HG03521 (cell line): ENCODE measurements at regions not wholly inside any gene's neighbourhood (a gene's known extent, or its start where the extent isn't known, plus 50 kb on each side); places are given as distances from the start of the nearest gene placed in this dataset.
A peak's percentile ranks its signal among the peaks of the same experiment; 100 is the strongest.
"Not testable (repeated sequence)": the region's sequence is repeated elsewhere in the genome, so short reads cannot be mapped to it uniquely, and the experiment has no call there.

ENCODE experiments used
- ATAC-seq: cut with Tn5 transposase; IDR thresholded peaks from one replicate; pipeline ENCODE4 v1.9.1; 2021; ENCODE audit warnings: mild to moderate bottlenecking, moderate library complexity; ENCODE audit not compliant: unreplicated experiment

DNA sequence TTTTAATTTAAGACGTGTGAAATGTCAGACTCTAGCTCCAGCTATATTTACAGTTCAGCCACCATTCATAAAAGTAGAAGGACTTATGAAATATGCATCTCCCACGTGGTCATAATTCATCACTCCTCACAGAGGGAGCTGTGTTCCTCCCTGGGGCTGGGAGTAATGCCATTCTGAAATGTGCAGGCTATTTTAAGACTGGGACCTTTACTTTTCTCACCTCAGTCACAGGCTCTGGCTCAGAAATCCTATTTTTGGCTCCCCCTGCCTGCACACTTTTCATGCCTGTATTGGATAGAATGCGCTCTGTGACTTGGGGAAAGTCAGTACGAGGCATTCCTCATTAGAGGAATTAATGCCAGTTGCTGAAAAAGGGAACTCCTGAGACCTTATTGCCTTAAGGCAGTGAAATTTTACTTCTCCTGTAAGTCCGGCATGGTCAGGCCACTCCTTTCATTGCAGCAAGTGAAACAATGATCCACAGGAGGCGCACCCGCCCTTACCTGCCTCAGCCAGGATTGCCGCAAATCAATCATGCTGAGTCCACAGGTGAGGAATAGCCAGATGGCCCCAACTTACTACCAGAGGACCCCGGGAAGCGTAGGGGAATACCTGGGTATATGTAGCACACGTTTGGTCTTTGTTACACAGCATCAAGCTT is 1133.2 kb upstream of the TMEM132C start:
- ATAC-seq = no peak

DNA sequence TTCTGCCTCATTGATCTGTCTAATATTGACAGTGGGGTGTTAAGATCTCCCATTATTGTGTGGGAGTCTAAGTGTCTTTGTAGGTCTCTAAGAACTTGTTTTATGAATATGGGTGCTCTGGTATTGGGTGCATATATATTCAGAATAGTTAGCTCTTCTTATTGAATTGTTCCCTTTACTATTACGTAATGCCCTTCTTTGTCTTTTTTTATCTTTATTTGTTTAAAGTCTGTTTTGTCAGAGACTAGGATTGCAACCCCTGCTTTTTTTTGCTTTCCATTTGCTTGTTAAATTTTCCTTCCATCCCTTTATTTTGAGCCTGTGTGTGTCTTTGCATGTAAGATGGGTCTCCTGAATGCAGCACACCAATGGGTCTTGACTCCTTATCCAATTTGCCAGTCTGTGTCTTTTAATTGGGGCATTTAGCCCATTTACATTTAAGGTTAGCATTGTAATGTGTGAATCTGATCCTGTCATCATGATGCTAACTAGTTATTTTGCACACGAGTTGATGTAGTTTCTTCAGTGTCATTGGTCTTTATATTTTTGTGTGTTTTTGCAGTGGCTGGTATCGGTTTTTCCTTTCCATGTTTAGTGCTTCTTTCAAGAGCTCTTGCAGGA is 1126.0 kb upstream of the TMEM132C start:
- ATAC-seq = not testable (repeated sequence)

DNA sequence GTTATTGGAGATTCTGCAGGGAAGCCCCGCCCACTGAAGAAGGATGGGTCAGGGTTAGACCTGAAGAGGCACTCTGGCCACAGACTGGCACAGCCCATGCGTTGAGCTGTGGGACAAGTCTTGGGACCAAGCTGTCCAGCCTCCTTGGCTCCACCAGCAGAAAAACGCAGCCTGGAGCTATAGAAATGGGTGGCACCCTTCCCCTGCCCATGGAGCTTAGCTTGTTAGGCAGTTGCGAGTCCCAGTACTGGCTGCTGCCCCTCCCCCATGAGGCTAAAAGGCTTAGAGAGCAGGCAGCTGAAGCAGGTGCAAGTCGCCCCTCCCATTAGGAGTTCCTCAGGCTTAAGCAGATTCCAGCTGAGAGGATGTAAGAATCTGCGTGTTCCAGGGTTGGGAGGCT is 1124.0 kb upstream of the TMEM132C start:
- no peak for ATAC-seq

DNA sequence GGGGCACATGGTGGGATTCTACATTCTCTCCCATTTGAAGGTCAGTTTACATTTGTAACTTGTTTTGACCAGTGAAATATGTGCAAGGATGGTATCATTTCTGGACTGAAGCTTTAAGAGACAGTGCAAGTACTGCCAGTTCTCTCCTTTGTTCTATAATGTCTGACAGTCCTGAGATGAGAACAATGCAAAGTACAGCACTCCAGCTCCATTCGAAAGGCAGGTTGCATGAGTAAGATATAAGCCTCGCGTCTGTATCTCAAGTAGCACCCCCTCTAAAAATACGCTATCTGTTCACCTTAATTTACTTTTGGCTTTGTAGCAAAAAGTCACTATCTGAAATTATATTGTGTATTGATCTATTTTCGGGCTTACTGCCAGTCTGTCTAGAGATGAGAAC is 1122.2 kb upstream of the TMEM132C start:
- no peak for ATAC-seq

DNA sequence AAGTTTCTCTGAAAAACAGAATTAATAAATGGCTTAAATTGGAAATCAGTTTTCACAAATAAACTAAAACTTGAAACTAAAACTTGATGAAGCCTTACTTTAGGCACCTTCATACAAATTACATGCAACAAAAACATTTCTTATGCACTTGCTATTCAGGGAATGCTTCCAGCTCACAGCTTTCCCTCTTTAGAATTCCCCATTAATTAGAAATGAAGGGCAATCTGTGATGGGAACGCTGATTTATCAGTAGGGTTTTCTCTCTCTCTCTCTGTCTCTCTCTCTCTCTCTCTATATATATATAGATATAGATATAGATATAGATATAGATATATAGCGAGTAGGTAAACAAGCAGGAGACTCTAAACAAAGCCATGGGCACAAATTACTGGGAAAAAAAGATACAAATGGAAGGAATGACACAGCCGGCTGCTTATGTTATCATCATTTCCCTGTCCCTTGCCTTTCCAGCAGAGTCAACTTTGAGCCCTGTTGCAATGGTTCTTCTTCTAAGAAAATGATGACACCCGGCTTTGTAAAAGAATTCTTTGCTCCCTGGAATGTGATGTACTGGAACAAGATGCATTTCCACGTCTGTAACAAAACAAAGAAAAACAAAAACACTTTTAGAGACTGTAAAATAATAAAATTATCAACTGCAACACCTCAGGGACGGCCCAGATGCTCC is 1121.6 kb upstream of the TMEM132C start:
- ATAC-seq = no peak

DNA sequence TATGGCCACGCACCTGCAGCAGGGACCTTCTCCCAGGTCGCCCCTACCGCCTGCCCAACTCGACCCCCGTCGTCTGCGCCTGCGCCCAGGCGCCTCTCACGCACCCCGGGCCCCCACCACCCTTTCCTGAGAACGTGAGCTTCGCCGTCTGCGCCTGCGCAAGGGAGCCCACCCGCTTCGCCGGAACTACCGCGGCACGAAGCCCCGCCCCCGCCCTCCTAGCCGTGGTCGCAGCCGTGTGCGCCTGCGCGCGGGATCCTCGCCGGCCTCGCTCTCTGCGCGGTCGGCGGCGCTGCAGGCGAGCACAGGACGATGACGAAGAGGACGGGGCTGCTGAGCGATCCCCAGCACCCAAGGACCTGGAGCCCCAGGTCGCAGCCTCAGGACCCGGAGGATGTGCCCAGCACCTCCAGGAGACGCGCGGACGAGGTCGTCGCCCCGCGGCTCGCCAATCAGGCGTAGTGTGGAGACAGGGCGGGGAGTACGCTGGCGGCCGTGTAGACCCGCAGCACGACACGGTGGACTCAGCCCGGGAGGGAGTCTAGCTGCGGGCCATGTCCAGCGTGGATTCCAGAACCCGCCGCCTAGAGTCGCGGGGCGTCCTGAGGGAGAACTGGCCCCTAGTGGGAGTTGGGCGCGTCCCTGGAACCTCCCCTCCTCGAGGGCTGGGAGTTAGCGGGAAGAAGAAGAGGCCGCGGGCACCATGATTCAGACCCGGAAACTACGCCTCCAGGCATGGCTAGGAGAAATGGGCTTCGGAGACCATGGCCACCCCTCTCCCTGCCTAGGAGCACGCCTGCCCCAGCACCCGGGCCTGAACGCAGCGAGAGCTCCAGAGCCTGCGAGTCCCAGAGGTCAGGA is 1120.8 kb upstream of the TMEM132C start:
- peak; percentile 39 for ATAC-seq

DNA sequence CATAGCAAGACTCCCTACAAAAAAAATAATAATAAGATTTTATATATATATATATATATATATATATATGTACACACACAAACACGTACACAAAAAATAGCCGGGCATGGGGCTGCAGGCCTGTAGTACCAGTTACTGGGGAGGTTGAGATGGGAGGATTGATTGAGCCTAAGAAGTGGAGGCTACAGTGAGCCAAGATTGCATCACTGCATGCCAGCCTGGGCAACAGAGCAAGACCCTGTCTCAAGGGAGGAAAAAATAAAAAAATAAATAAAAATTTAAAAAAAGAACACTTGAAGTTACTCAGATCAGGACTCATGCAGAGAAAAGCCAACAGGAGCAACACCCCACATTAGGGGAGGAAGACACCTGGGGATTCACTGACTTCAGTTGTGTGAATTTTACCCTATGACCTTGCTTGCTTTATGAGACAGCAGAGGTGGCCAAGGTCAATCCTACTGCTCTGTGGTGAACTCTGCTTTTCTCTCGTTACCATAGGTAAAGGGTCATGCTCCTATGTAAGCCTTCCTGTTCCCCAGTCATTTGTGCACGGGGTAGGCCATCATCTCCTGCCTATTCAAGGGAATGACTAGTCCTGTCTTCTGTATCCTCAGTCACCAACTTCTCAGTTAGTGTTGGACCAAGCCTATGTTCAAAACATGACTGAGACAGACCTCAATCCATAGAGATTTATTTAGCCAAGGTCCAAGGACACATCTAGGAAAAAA is 1119.8 kb upstream of the TMEM132C start:
- no peak for ATAC-seq

DNA sequence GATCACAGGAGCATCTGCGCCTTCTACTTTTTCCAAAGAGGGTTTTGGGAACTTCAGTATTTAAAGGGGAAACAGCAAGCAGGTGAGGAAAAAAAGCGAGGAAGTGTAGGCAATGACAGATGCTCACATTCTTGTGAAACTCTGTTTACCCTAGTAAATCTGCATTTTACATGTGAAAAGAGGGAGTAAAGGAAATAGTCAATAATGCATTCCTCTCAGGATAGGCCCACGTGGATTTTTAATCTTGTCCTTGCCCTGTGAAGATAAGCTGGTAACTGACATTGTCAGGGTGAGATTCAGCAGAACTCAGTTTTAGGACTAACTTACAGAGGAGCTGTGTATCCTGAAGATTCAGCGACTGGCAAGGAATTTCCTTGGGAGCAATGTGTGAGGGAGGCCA is 1119.2 kb upstream of the TMEM132C start:
- no peak for ATAC-seq

DNA sequence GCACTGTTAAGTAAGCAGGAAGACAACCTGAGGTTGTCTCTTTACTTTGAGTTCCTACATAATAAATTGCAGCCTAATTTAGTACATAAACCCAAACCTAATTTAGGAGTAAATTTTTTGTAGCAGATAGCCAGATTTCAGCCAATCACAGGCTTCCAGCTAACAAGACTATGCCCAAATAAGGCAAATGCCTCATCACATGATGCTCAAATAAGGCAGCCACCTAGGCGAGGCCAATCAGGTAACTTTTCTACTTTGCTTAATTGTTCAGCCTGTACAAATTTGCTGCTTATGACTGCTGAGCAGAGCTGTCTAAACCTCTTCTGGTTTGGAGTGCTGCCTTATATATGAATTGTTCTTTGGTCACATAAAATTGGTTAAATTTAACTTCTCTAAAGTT is 1118.7 kb upstream of the TMEM132C start:
- ATAC-seq = no peak

DNA sequence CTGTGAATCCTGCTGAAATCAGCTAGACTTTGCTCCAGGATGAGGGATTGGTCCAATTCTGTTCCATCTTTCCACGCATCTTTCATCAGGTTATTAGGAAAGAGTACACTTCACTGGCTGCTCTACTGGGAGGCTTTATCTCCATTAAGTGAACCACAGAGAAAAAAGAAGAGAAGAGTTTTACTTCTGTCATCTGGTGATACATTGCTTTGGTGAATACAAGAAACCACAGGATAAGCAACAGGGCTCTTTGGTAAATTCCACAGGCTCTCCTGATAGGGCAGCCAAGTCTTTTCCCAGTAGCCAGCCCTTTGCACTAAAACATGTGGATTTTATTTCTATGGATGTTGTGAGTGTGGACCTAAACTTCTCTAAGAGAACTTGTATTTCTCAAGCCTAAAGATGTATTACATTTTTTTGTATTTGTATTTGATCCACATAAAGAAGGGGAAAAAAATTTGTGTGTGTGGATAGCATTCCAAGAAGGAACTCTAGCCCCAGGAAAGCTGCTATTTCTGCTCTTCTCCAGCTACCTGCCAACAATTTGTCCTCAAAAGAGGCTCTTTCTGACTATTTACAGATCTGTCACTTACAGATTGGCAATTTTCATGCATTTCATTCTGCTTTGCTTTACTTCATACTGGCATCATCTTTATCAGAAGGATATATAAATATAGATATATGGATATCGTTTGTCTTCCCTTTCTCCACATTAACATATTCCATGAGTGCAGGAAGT is 1117.6 kb upstream of the TMEM132C start:
- no peak for ATAC-seq

DNA sequence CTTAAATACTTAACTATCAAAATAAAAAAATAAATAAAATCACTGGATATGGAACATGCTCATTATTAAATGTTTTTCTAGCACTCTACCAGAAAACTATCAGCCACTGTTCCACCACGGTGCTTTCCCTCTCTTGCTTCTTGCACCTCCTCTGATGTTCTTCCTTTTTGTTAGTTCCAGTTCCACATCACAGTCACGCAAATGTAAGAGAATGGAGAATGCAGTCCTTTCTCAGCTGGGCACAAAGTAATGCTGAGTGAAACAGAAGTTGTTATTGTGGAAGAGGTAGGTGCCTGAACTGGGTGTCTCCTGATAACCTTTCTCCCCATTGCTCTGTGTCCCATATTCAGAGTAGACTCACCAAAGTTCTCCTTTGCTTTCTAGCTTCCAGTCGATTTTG is 1116.9 kb upstream of the TMEM132C start:
- ATAC-seq = peak; percentile 67

DNA sequence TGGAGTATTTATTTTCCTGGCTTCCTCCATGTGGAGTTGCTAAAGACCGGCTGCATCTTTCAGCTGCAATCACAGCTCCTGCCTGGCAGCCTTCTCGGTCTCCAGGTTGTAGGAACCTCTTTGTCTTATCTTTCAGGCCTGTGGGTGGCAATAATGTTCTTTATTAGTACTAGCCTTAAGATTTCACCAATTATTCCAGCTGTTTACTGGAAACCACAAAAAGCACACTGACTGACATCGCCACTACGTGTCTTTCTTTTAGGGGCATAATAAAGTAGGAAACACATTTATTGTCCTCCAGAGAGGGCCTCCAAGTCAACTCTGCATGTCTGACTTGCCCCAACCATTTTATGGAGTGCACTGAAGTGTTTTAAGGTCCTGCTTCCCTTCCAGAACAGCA is 1116.5 kb upstream of the TMEM132C start:
- no peak for ATAC-seq

DNA sequence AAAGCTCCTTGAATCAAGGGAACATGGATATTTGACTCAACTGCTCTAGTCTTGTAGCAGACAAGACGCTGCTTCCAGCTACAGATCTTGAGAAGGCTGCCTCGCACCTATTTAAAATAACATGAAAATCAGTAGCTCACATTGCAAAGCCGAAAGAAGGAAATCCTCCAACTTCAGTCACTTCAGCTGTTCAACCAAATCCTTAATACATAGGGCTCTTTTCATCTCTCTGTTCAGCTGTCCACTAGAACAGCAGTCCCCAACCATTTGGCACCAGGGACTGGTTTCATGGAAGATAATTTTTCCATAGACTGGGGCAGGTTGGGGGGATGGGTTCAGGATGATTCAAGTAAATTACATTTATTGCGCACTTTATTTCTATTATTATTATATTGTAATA is 1116.0 kb upstream of the TMEM132C start:
- no peak for ATAC-seq

DNA sequence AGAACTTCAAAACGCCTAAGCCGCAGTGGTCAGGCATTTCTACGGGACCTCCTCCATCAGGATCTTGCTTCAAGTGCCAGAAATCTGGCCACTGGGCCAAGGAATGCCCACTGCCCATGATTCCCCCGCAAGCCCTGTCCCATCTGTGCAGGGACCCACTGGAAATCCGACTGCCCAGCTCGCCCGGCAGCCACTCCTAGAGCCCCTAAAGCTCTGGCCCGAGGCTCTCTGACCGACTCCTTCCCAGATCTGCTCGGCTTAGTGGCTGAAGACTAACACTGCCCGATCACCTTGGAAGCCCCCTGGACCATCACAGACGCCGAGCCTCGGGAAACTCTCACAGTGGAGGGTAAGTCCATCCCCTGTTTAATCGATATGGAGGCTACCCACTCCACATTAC is 1113.0 kb upstream of the TMEM132C start:
- no peak for ATAC-seq

DNA sequence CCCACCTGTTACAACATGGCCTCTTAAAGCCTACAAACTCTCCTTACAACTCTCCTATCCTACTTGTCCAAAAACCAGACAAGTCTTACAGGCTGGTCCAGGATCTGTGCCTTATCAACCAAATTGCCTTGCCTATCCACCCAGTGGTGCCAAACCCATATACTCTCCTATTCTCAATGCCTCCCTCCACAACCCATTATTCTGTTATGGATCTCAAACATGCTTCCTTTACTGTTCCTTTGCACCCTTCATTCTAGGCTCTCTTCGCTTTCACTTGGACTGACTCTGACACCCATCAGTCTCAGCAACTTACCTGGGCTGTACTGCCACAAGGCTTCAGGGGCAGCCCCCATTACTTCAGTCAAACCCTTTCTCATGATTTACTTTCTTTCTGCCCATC is 1112.1 kb upstream of the TMEM132C start:
- ATAC-seq = not testable (repeated sequence)

DNA sequence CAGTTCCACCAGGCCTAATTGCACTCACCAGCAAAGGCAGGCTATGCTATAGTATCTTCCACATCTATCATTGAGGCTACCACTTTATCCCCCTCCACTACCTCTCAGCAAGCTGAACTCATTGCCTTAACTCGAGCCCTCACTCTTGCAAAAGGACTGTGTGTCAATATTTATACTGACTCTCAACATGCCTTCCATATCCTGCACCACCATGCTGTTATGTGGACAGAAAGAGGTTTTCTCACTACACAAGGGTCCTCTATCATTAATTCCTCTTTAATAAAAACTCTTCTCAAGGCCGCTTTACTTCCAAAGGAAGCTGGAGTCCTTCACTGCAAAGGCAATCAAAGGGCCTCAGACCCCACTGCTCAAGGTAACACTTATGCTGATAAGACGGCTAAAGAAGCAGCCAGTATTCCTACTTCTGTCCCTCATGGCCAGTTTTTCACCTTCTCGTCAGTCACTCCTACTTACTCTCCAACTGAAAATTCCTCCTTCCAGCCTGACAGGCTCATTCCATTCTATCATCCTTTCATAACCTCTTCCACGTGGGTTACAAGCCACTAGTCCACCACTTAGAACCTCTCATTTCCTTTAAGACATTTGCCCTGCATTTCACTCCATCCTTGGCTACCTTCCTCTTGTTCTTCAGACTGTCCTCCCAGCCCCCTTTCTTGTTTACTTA is 1110.9 kb upstream of the TMEM132C start:
- ATAC-seq = not testable (repeated sequence)

DNA sequence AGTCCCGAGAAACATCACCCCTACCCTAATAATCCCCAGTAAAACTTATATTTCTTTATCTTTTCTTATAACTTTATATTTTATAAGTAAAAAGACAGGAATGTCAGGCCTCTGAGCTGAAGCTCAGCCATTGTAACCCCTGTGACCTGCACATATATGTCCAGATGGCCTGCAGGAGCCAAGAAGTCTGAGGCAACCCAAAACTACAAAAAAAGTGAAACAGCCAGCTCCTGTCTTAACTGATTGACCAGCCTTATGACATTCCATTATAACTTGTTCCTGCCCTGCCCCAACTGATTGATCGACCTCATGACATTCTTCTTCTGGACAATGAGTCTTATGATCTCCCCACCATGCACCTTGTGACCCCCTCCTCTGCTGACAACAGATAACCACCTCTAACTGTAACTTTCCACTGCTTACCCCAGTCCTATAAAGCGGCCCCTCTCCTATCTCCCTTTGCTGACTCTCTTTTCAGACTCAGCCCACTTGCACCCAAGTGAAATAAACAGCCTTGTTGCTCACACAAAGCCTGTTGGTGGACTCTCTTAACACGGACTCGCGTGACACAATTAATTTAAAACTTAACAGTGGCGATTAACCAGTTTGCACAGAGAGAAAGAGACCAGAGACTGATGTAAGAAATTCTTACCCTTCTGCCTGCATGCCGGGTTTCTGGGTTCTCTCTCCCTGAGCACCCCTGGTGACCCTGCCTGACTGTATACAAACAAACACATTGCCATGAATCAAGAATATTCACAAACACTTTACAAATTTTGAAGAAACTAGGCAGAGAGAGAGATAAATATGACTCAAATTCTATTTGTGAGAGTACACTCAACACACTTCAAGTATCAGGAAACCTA is 1109.2 kb upstream of the TMEM132C start:
- not testable (repeated sequence) for ATAC-seq

DNA sequence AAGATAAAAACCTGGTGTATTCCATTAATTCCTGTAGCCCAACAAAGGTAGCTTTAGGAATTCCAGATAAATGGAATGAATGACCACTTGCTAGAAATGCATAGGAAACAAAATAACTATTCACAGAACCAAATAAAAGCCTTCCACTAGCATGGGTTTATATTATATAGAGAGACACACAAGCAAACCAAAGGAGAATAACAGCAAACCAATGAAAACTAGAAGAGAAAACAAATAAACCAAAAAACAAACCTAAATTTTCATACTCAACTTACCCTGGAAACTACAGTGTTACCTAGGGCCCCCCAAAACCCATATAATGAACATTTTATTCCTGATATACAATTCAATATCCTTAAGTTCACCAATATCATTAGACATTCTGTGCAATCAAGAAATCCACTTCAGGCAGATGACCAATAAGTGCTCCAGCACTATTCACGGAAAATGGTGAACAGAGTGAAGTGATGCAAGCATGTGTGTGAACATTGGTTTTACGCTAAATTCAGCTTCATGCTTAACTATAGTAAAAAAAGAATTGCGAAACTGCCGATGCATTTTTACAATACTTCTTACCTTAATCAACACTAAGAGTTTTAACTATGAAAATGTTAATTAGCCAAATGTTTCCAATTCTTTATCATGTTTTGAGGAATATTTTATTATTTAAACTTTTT is 1108.4 kb upstream of the TMEM132C start:
- ATAC-seq = no peak
